IMR-90 (cell line): ENCODE measurements at regions not wholly inside any gene's neighbourhood (a gene's known extent, or its start where the extent isn't known, plus 50 kb on each side); places are given as distances from the start of the nearest gene placed in this dataset.

ENCODE experiments used
- ATAC-seq: fragments of 200-7000 bp; cut with Tn5 transposase; 2 replicates; pipeline ENCODE4 v1.9.1; 2020; ENCODE audit warnings: low read depth, mild to moderate bottlenecking, moderate library complexity
- BruUV-seq: library from RNA; stranded (reverse); fragments of 400-500 nt; replicated peaks from 2 replicates; lab custom pipeline; 2021; lab: Mats Ljungman, UMichigan
- CTCF ChIA-PET: fragments of 300-600 bp; formaldehyde crosslinking; extraction: SDS; loops from one replicate; lab custom pipeline; 2021; ENCODE audit warnings: antibody characterized with exemption; lab: Yijun Ruan, JAX
- POLR2A ChIA-PET: fragments of 300-600 bp; sonication (Branson Sonifier 250); formaldehyde crosslinking; loops from one replicate; lab custom pipeline; 2022; ENCODE audit warnings: antibody characterized with exemption; ENCODE audit not compliant: unreplicated experiment; lab: Charles Lee
- DNase-seq: peaks from one replicate; pipeline ENCODE4 v3.0.0; 2013
- H2AFZ ChIP-seq: replicated peaks from 2 replicates; pipeline ENCODE3; 2013; ENCODE audit warnings: low read length, mild to moderate bottlenecking; ENCODE audit not compliant: poor library complexity
- H2AK5ac ChIP-seq: 2 replicates; pipeline ENCODE4 v1.6.1; 2013; ENCODE audit warnings: low read depth, low read length, inconsistent platforms
- H2AK9ac ChIP-seq: replicated peaks from 2 replicates; pipeline ENCODE3; 2013; ENCODE audit warnings: mild to moderate bottlenecking, low read depth, low read length, moderate library complexity; ENCODE audit not compliant: poor library complexity
- H2BK120ac ChIP-seq: 2 replicates; pipeline ENCODE4 v1.6.1; 2013; ENCODE audit warnings: low read depth, low read length, inconsistent platforms
- H2BK15ac ChIP-seq: 3 replicates; pipeline ENCODE4 v1.6.1; 2013; ENCODE audit warnings: low read depth, low read length, inconsistent platforms
- H2BK20ac ChIP-seq: 2 replicates; pipeline ENCODE4 v1.6.1; 2013; ENCODE audit warnings: low read depth, mild to moderate bottlenecking, inconsistent platforms, low read length, moderate library complexity
- H2BK5ac ChIP-seq: 2 replicates; pipeline ENCODE4 v1.6.1; 2013; ENCODE audit warnings: mild to moderate bottlenecking, low read depth, low read length, inconsistent platforms; ENCODE audit not compliant: poor library complexity, severe bottlenecking
- H3K14ac ChIP-seq: replicated peaks from 2 replicates; pipeline ENCODE4 v1.6.1; 2013; ENCODE audit warnings: low read depth, low read length, inconsistent platforms
- H3K18ac ChIP-seq: 2 replicates; pipeline ENCODE4 v1.6.1; 2013; ENCODE audit warnings: low read depth, low read length, control low read depth
- H3K23ac ChIP-seq: 2 replicates; pipeline ENCODE4 v1.6.1; 2013; ENCODE audit warnings: low read depth, low read length, inconsistent platforms
- H3K27ac ChIP-seq: 2 replicates; pipeline ENCODE4 v1.5.1; 2013; ENCODE audit warnings: mild to moderate bottlenecking, control low read depth, low read length; ENCODE audit not compliant: insufficient read depth
- H3K27me3 ChIP-seq: 2 replicates; pipeline ENCODE4 v1.6.1; 2013; ENCODE audit warnings: low read length; ENCODE audit not compliant: control insufficient read depth, insufficient read depth
- H3K36me3 ChIP-seq: 2 replicates; pipeline ENCODE4 v1.6.1; 2013; ENCODE audit warnings: low read length, mixed read lengths; ENCODE audit not compliant: control insufficient read depth, insufficient read depth
- H3K4ac ChIP-seq: 2 replicates; pipeline ENCODE4 v1.6.1; 2013; ENCODE audit warnings: low read depth, low read length, inconsistent platforms
- H3K4me1 ChIP-seq: 2 replicates; pipeline ENCODE4 v1.6.1; 2013; ENCODE audit warnings: low read length, mixed read lengths; ENCODE audit not compliant: control insufficient read depth, insufficient read depth
- H3K4me2 ChIP-seq: 2 replicates; pipeline ENCODE4 v1.6.1; 2013; ENCODE audit warnings: low read depth, mild to moderate bottlenecking, control low read depth, low read length, moderate library complexity
- H3K4me3 ChIP-seq: 2 replicates; pipeline ENCODE4 v1.5.1; 2013; ENCODE audit warnings: low read depth, mild to moderate bottlenecking, control low read depth, low read length, moderate library complexity; ENCODE audit not compliant: insufficient read depth
- H3K56ac ChIP-seq: 2 replicates; pipeline ENCODE4 v1.6.1; 2013; ENCODE audit warnings: low read length, inconsistent platforms; ENCODE audit not compliant: insufficient read depth; ENCODE audit errors: extremely low read depth
- H3K79me1 ChIP-seq, 2 experiments: 2 replicates each; pipeline ENCODE4 v1.6.1; 2013; ENCODE audit warnings: low read length in 2 of 2, inconsistent platforms in 1 of 2, low read depth in 1 of 2
- H3K9ac ChIP-seq: 2 replicates; pipeline ENCODE4 v1.6.1; 2013; ENCODE audit warnings: low read depth, low read length, control low read depth
- H3K9me1 ChIP-seq: 2 replicates; pipeline ENCODE4 v1.6.1; 2013; ENCODE audit warnings: low read length, inconsistent platforms; ENCODE audit not compliant: insufficient read depth
- H3K9me3 ChIP-seq: 2 replicates; pipeline ENCODE4 v1.6.1; 2013; ENCODE audit warnings: low read length; ENCODE audit not compliant: control insufficient read depth, insufficient read depth
- H4K20me1 ChIP-seq: 2 replicates; pipeline ENCODE4 v1.6.1; 2013; ENCODE audit warnings: low read length, inconsistent platforms; ENCODE audit not compliant: insufficient read depth
- H4K5ac ChIP-seq: 2 replicates; pipeline ENCODE4 v1.6.1; 2013; ENCODE audit warnings: mild to moderate bottlenecking, low read depth, low read length, control low read depth
- H4K8ac ChIP-seq, 2 experiments: 2 replicates each; pipeline ENCODE4 v1.6.1; 2013; ENCODE audit warnings: low read depth in 2 of 2, low read length in 2 of 2, control low read depth in 1 of 2, inconsistent platforms in 1 of 2
- H4K91ac ChIP-seq: 2 replicates; pipeline ENCODE4 v1.6.1; 2013; ENCODE audit warnings: low read depth, low read length, inconsistent platforms; ENCODE audit not compliant: insufficient read depth
- CHD1 ChIP-seq: IDR thresholded peaks from 2 replicates; pipeline ENCODE4 v1.6.1; 2012; ENCODE audit warnings: low read depth, low read length, improper control_type of control experiment
- WGBS, 2 experiments: methylation state at CpG; one replicate each; pipeline versions ENCODE4 v1.1.5 to v1.1.7; 2013; ENCODE audit warnings: missing lambda C conversion rate in 2 of 2; ENCODE audit not compliant: insufficient read length in 1 of 2; ENCODE audit errors: extremely low coverage in 2 of 2; 5-methylcytosine and 5-hydroxymethylcytosine counted together
- dilution Hi-C: fragments of 300-500 bp; cut with HindIII; formaldehyde crosslinking; loops from one replicate; pipeline ENCODE4 v1.14.3; 2018; ENCODE audit warnings: low sequenced_read_pairs; ENCODE audit not compliant: unreplicated experiment
- in situ Hi-C: fragments of 300-500 bp; cut with MboI; formaldehyde crosslinking; loops from 3 replicates; pipeline ENCODE4 v1.14.3; 2019; ENCODE audit warnings: low sequenced_read_pairs, inconsistent platforms, mixed read lengths
- intact Hi-C: fragments of 100-400 bp; cut with micrococcal nuclease; formaldehyde crosslinking; loops from 2 replicates; pipeline ENCODE4 v1.10.0; 2022

GRCh38 chr2:52904355-52904891 lies 863.2 kb upstream of the CHAC2 start:
- no peak for TF ChIP-seq CHD1
- POLR2A ChIA-PET = no interaction called here

More at GRCh38 chr2:52904355-52904891, 863.2 kb upstream of the CHAC2 start:
- Histone ChIP-seq H3K4me2 (peak overlapping the region; percentile 36; the same call in 1 of the 2 replicates), H2AK5ac (no peak overlapping the region), H3K27me3 (no peaks in the 10 kb centered on the region), H3K27ac (peak overlapping the region; percentile 40; the same call in 1 of the 2 replicates), H3K9me1 (no peaks in the 10 kb centered on the region), H4K5ac (peak overlapping the region; percentile 78; the same call in 1 of the 2 replicates), H2BK20ac (no peak overlapping the region), H3K56ac (no peak overlapping the region), H3K4ac (no peak overlapping the region), H2AFZ (no peak overlapping the region), H3K9me3 (peaks cover 2% of the 10 kb centered on the region; the same call in 1 of the 2 replicates), H2BK120ac (no peak overlapping the region), H3K18ac (peak overlapping the region; percentile 77), H3K14ac (no peak overlapping the region), H4K91ac (no peak overlapping the region), H2BK5ac (no peak overlapping the region), H4K8ac (no peak overlapping the region), H2BK15ac (no peak overlapping the region), H3K79me1 (no peaks in the 10 kb centered on the region), H4K20me1 (no peaks in the 10 kb centered on the region), H3K4me3 (no peak overlapping the region), H3K36me3 (no peaks in the 10 kb centered on the region), H3K9ac (no peak overlapping the region), H3K4me1 (no peaks in the 10 kb centered on the region), H2AK9ac (no peak overlapping the region), H3K23ac (no peak overlapping the region)
- WGBS, 2 experiments = no CpG with 5 or more reads among the region's 1 CpG
- peak; percentile 57 for ATAC-seq
- CTCF ChIA-PET = no interaction called here
- in situ Hi-C loops = no loop called here
- intact Hi-C loops = no loop called here
- dilution Hi-C loops = no loop called here
- no TSS peak for BruUV-seq
- peak; percentile 26 for DNase-seq
